ENCODE measurements at regions not wholly inside any gene's neighbourhood (a gene's known extent, or its start where the extent isn't known, plus 50 kb on each side); places are given as distances from the start of the nearest gene placed in this dataset.

DNA sequence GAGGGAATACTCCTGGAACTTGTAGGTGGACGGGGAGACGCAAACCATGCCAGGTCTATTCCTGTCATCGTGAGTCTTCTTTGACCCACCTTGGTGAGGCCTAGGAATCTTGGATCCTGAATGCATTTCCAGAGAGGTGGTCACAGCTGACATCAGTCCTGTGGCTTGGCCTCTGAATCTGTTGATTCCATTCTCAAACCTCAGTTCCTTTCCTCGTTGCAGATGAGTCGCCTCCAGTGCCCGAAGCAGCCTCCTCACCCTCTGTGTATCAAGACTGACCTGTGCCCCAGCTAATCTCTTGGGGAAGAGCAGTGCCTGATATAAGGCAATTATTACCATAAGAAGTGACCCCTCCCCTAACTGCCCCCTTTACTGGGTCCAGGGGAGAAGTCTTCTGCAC, 118.1 kb downstream of the SMIM20 start:
- Histone ChIP-seq H3K27me3 (ENCODE audit: control insufficient read depth, insufficient read depth, low read length) (no peaks in the 10 kb centered on the region), H3K9ac (ENCODE audit: low read depth, low read length) (no peak overlapping the region), H3K9me3 (ENCODE audit: control insufficient read depth, insufficient read depth, low read length) (no peaks in the 10 kb centered on the region), H3K4me3 (ENCODE audit: low read depth, low read length) (no peak overlapping the region), H3K4me1 (ENCODE audit: control insufficient read depth, insufficient read depth, low read length) (peaks cover 19% of the 10 kb centered on the region), H3K36me3 (ENCODE audit: control insufficient read depth, insufficient read depth, low read length) (no peaks in the 10 kb centered on the region)

- H3K36me3 ChIP-seq (ENCODE audit: control insufficient read depth, insufficient read depth, low read length): no peaks in the 10 kb centered on the region
- H3K27me3 ChIP-seq (ENCODE audit: control insufficient read depth, insufficient read depth, low read length): no peaks in the 10 kb centered on the region
- H3K9ac ChIP-seq (ENCODE audit: low read depth, low read length): no peak overlapping the region
- no peak overlapping the region for H3K4me3 ChIP-seq (ENCODE audit: low read depth, low read length)
- no peaks in the 10 kb centered on the region for H3K9me3 ChIP-seq (ENCODE audit: control insufficient read depth, insufficient read depth, low read length)
- H3K4me1 ChIP-seq (ENCODE audit: control insufficient read depth, insufficient read depth, low read length): peaks cover 18% of the 10 kb centered on the region
These were observed 118.8 kb downstream of the SMIM20 start for GRCh38 chr4:26032630-26033317.

GRCh38 chr4:26033389-26033788, 119.4 kb downstream of the SMIM20 start:
- no peaks in the 10 kb centered on the region for H3K9me3 ChIP-seq (ENCODE audit: control insufficient read depth, insufficient read depth, low read length)
- no peak overlapping the region for H3K4me3 ChIP-seq (ENCODE audit: low read depth, low read length)
- H3K27me3 ChIP-seq (ENCODE audit: control insufficient read depth, insufficient read depth, low read length): no peaks in the 10 kb centered on the region
- peaks cover 16% of the 10 kb centered on the region for H3K4me1 ChIP-seq (ENCODE audit: control insufficient read depth, insufficient read depth, low read length)
- no peaks in the 10 kb centered on the region for H3K36me3 ChIP-seq (ENCODE audit: control insufficient read depth, insufficient read depth, low read length)
- no peak overlapping the region for H3K9ac ChIP-seq (ENCODE audit: low read depth, low read length)

- Histone ChIP-seq H3K27me3 (ENCODE audit: control insufficient read depth, insufficient read depth, low read length) (no peaks in the 10 kb centered on the region), H3K36me3 (ENCODE audit: control insufficient read depth, insufficient read depth, low read length) (no peaks in the 10 kb centered on the region), H3K9ac (ENCODE audit: low read depth, low read length) (no peak overlapping the region), H3K4me1 (ENCODE audit: control insufficient read depth, insufficient read depth, low read length) (peaks cover 10% of the 10 kb centered on the region), H3K9me3 (ENCODE audit: control insufficient read depth, insufficient read depth, low read length) (no peaks in the 10 kb centered on the region), H3K4me3 (ENCODE audit: low read depth, low read length) (no peak overlapping the region)
These were observed 120.8 kb downstream of the SMIM20 start for GRCh38 chr4:26034849-26035248.

DNA sequence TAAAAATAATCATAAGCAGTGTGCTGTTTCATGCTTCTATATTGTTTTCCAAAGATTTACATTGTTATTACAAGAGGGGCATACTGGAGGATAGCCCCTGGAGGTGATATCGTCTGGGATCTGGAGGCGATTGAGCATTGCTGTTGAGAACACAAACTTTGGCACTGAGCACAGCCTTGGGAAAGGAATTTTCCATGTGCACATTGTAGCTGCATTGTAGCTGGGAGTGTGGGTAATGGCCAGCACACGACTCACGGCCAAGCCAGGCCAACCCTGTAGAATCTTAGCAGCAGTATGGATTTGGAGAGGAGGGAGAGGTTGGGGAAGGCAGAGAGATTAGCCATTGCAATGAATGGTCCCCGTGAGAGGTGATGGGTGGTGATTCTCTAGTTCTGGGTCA, 121.9 kb downstream of the SMIM20 start:
- Histone ChIP-seq H3K36me3 (ENCODE audit: control insufficient read depth, insufficient read depth, low read length) (no peaks in the 10 kb centered on the region), H3K4me3 (ENCODE audit: low read depth, low read length) (no peak overlapping the region), H3K9ac (ENCODE audit: low read depth, low read length) (no peak overlapping the region), H3K27me3 (ENCODE audit: control insufficient read depth, insufficient read depth, low read length) (no peaks in the 10 kb centered on the region), H3K4me1 (ENCODE audit: control insufficient read depth, insufficient read depth, low read length) (peaks cover under 1% of the 10 kb centered on the region), H3K9me3 (ENCODE audit: control insufficient read depth, insufficient read depth, low read length) (no peaks in the 10 kb centered on the region)

DNA sequence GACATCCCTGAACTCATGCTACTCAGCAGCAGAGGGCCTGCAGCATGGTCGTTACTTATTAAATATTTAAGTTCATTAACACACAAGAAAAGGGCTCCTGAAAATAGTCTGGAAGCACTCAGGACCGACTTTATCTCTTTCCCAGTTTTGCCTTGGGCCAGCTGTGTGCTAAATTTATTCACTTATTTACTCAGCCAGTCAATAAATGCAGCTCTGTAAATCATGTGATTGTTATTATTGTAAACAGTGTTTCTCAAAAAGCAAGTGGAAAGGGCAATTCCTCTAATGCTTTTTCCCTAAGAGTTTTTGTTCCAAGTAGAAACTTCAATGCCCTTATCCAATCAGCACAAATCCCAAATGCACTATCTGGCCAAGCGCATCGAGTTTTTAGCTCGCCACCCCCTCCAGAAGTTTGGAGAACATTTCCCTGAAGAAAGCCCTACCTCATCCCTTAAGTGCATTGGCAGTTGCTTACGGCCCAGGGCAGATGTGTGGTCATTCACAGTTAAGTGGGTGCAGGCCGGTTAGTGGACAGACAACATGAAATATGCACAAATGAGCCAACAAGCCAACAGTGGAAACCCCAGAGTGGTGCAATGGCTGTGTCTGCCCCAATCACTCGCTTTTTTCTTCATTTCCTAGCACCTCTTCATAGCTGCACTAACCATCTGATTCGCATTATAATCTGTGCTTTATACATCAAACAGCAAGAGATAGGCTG, 125.8 kb downstream of the SMIM20 start:
- Histone ChIP-seq H3K4me1 (ENCODE audit: control insufficient read depth, insufficient read depth, low read length) (no peaks in the 10 kb centered on the region), H3K36me3 (ENCODE audit: control insufficient read depth, insufficient read depth, low read length) (no peaks in the 10 kb centered on the region), H3K9ac (ENCODE audit: low read depth, low read length) (no peak overlapping the region), H3K4me3 (ENCODE audit: low read depth, low read length) (no peak overlapping the region), H3K9me3 (ENCODE audit: control insufficient read depth, insufficient read depth, low read length) (no peaks in the 10 kb centered on the region), H3K27me3 (ENCODE audit: control insufficient read depth, insufficient read depth, low read length) (no peaks in the 10 kb centered on the region)

GRCh38 chr4:26044524-26044923, 130.5 kb downstream of the SMIM20 start:
- no peaks in the 10 kb centered on the region for H3K36me3 ChIP-seq (ENCODE audit: control insufficient read depth, insufficient read depth, low read length)
- H3K9ac ChIP-seq (ENCODE audit: low read depth, low read length): no peak overlapping the region
- H3K27me3 ChIP-seq (ENCODE audit: control insufficient read depth, insufficient read depth, low read length): peaks cover 3% of the 10 kb centered on the region
- H3K9me3 ChIP-seq (ENCODE audit: control insufficient read depth, insufficient read depth, low read length): no peaks in the 10 kb centered on the region
- peaks cover 3% of the 10 kb centered on the region for H3K4me1 ChIP-seq (ENCODE audit: control insufficient read depth, insufficient read depth, low read length)
- no peak overlapping the region for H3K4me3 ChIP-seq (ENCODE audit: low read depth, low read length)

DNA sequence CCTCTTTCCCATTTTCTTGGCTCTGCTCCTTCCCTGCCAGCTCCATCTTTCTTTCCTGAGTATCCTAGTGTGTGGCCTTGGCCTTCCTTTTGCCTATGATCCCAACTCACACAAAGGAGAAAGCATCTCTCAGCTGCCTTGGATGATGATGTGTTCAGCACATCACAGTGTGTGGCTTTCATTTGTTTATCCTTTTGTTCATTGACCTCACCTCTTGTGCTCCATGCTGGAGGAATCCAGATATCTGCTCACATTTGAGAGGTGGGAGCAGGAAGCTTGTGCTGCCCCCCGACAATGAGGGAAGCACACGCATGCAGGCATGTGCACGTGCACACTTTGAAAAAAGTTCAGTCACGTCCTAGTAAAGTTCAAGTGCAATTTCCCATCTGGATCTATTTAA, 131.0 kb downstream of the SMIM20 start:
- no peak overlapping the region for H3K4me3 ChIP-seq (ENCODE audit: low read depth, low read length)
- no peaks in the 10 kb centered on the region for H3K9me3 ChIP-seq (ENCODE audit: control insufficient read depth, insufficient read depth, low read length)
- peaks cover 3% of the 10 kb centered on the region for H3K4me1 ChIP-seq (ENCODE audit: control insufficient read depth, insufficient read depth, low read length)
- no peak overlapping the region for H3K9ac ChIP-seq (ENCODE audit: low read depth, low read length)
- peaks cover 3% of the 10 kb centered on the region for H3K27me3 ChIP-seq (ENCODE audit: control insufficient read depth, insufficient read depth, low read length)
- H3K36me3 ChIP-seq (ENCODE audit: control insufficient read depth, insufficient read depth, low read length): no peaks in the 10 kb centered on the region

GRCh38 chr4:26047795-26048194, 133.8 kb downstream of the SMIM20 start:
- Histone ChIP-seq H3K9me3 (ENCODE audit: control insufficient read depth, insufficient read depth, low read length) (no peaks in the 10 kb centered on the region), H3K9ac (ENCODE audit: low read depth, low read length) (no peak overlapping the region), H3K27me3 (ENCODE audit: control insufficient read depth, insufficient read depth, low read length) (peaks cover 3% of the 10 kb centered on the region)

DNA sequence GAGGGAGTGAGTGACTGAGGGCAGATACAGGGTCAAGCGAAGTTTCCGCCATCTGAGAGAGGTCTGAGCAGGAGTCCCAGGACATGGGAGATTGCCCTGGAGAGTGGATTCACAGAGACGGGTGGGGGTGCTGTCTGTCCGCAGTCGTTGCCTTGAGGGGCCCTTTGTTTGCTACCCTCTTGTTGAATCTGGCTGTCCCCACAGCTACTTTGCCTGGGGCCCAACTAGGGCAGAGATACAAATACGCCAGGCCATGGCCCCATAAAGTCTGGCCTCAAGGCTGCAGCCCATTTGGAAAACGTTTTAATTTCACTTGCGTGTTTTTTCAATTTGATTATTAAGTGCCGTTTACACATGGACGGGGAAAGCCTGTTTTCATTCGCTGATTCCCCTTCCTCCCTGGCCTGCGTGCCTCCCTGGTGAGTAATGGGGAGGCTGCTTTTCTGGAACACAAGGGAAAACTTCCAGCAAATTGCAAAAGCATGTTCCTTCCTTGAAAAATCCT, 134.4 kb downstream of the SMIM20 start:
- Histone ChIP-seq H3K9ac (ENCODE audit: low read depth, low read length) (no peak overlapping the region), H3K9me3 (ENCODE audit: control insufficient read depth, insufficient read depth, low read length) (no peaks in the 10 kb centered on the region), H3K4me1 (ENCODE audit: control insufficient read depth, insufficient read depth, low read length) (peaks cover 3% of the 10 kb centered on the region), H3K36me3 (ENCODE audit: control insufficient read depth, insufficient read depth, low read length) (no peaks in the 10 kb centered on the region), H3K27me3 (ENCODE audit: control insufficient read depth, insufficient read depth, low read length) (peaks cover 3% of the 10 kb centered on the region), H3K4me3 (ENCODE audit: low read depth, low read length) (no peak overlapping the region)

More at GRCh38 chr4:26047795-26048194, 133.8 kb downstream of the SMIM20 start:
- Histone ChIP-seq H3K4me3 (ENCODE audit: low read depth, low read length) (no peak overlapping the region), H3K4me1 (ENCODE audit: control insufficient read depth, insufficient read depth, low read length) (peaks cover 3% of the 10 kb centered on the region), H3K36me3 (ENCODE audit: control insufficient read depth, insufficient read depth, low read length) (no peaks in the 10 kb centered on the region)

GRCh38 chr4:26048950-26049349, 134.9 kb downstream of the SMIM20 start:
- Histone ChIP-seq H3K27me3 (ENCODE audit: control insufficient read depth, insufficient read depth, low read length) (peaks cover 3% of the 10 kb centered on the region), H3K9me3 (ENCODE audit: control insufficient read depth, insufficient read depth, low read length) (no peaks in the 10 kb centered on the region), H3K4me1 (ENCODE audit: control insufficient read depth, insufficient read depth, low read length) (peaks cover 3% of the 10 kb centered on the region), H3K36me3 (ENCODE audit: control insufficient read depth, insufficient read depth, low read length) (no peaks in the 10 kb centered on the region), H3K4me3 (ENCODE audit: low read depth, low read length) (no peak overlapping the region), H3K9ac (ENCODE audit: low read depth, low read length) (no peak overlapping the region)

DNA sequence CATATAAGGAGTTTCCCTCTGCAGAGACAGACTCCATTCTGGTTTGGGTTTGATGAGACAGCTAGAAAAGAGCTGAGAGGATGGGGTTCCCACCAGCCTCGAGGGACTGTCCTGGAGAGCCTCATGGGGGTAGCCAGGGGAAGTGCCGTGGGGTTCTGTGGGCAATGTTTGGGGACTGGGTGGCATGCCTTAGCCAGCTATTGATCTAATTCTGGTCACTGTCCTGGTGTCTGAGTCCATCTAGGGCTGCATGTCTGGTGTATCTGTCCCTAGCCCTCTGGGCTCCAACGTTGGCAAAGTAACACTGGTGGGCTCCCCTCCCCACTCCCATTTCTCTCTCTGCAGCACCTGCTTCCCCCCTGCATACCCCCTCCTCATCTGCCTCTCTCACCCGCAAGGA, 135.4 kb downstream of the SMIM20 start:
- Histone ChIP-seq H3K4me3 (ENCODE audit: low read depth, low read length) (no peak overlapping the region), H3K9ac (ENCODE audit: low read depth, low read length) (no peak overlapping the region), H3K36me3 (ENCODE audit: control insufficient read depth, insufficient read depth, low read length) (no peaks in the 10 kb centered on the region), H3K4me1 (ENCODE audit: control insufficient read depth, insufficient read depth, low read length) (peaks cover 3% of the 10 kb centered on the region), H3K27me3 (ENCODE audit: control insufficient read depth, insufficient read depth, low read length) (peaks cover 3% of the 10 kb centered on the region), H3K9me3 (ENCODE audit: control insufficient read depth, insufficient read depth, low read length) (no peaks in the 10 kb centered on the region)
